ENCODE measurements at regions not wholly inside any gene's neighbourhood (a gene's known extent, or its start where the extent isn't known, plus 50 kb on each side); places are given as distances from the start of the nearest gene placed in this dataset.

DNA sequence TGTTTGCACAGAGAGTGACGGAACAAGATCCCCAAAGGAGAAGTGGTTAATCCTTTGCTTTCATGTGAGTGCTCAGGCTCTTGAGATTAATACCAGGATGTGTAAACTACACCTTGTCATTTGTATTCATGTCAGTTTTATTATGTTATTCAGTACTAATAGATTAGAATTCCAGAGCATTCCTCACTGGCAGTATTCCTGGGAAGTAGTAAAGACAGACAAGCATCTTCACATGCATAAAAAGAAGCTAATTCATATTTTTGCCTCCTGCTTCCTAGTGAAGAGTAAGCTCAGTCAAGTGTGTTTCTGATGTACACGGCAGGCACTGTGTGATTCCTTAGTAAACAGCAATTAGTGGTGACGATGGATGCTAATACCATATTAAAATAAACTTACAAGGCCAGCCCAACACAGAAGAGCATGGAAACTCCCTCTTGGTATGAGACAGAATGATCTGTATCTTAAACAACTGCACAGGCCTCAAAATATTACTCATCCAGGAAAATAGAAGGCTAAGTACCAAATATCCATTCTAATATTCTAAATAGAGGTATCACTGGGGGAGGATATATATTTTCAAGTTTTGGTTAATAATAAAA lies 336.8 kb upstream of the MCTP2 start:
- no peak overlapping the region for H3K4me3 ChIP-seq (ENCODE audit: insufficient read depth, low read depth, low read length)
- no peak for DNase-seq
- H3K36me3 ChIP-seq (replicated peaks; ENCODE audit: control insufficient read depth, insufficient read depth, low read length), result no peaks in the 10 kb centered on the region
- no peaks in the 10 kb centered on the region for H3K27me3 ChIP-seq (ENCODE audit: control insufficient read depth, insufficient read depth, low read length)

DNA sequence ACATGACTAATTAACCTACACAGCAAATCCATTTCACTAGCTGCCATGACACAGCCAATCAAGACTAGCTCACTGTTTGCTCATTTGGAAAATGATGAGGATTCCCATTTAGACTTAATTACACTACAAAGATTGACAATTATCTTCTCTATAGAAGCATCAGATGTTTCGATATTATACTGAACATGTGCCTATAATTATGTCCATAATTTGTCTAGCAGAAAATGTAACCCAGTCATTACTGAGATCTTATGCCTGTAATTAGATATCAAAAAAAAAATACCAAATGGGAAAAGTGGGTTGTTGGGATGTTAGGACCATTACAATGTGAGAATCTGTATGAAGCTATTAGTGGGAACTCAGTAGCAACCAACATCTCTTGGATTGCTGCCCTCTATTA lies 344.2 kb upstream of the MCTP2 start:
- H3K4me3 ChIP-seq (ENCODE audit: insufficient read depth, low read depth, low read length), result no peak overlapping the region
- no peaks in the 10 kb centered on the region for H3K36me3 ChIP-seq (replicated peaks; ENCODE audit: control insufficient read depth, insufficient read depth, low read length)
- H3K27me3 ChIP-seq (ENCODE audit: control insufficient read depth, insufficient read depth, low read length), result no peaks in the 10 kb centered on the region
- no peak for DNase-seq

DNA sequence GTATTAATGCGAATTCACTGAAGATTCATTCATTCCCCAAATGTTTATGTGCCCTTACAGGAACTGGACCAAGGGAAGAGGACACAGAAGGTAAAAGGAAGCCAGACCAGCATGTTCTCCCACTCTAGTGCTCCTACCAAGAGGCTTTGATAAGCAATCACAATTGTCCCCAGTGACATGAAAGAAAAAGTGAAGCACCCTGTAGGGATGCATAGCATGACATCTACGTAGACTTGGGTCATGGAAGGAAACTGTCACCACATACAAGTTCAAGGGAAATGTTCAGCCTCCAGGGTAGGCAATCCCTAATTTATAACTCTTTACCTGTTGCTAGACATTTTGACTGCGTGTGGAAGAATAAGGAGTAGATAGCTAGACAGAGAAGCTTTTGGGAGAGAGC lies 348.6 kb upstream of the MCTP2 start:
- no peaks in the 10 kb centered on the region for H3K27me3 ChIP-seq (ENCODE audit: control insufficient read depth, insufficient read depth, low read length)
- DNase-seq, result no peak
- no peaks in the 10 kb centered on the region for H3K36me3 ChIP-seq (replicated peaks; ENCODE audit: control insufficient read depth, insufficient read depth, low read length)
- no peak overlapping the region for H3K4me3 ChIP-seq (ENCODE audit: insufficient read depth, low read depth, low read length)

DNA sequence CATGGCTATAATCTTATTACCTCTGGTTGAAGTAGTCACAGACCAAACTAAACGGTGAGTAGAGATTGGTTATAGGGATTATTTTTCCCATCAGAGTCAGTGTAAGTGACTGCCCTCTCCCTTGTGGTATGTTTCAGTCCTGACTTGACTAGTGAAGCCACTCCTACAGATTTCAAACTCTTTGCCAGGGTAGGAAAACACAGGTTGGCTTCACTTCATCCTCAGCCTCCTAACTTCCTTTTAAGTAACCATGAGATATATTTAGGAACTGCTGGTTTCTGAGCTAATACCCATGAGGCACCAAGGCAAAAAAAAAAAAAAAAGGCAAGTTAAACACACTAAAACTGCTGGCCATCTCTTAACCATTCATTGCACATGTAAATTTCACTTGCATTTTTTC lies 349.2 kb upstream of the MCTP2 start:
- DNase-seq, result no peak
- no peaks in the 10 kb centered on the region for H3K27me3 ChIP-seq (ENCODE audit: control insufficient read depth, insufficient read depth, low read length)
- H3K4me3 ChIP-seq (ENCODE audit: insufficient read depth, low read depth, low read length), result no peak overlapping the region
- no peaks in the 10 kb centered on the region for H3K36me3 ChIP-seq (replicated peaks; ENCODE audit: control insufficient read depth, insufficient read depth, low read length)

GRCh38 chr15:93881310-93881709 lies 350.1 kb upstream of the MCTP2 start:
- Histone ChIP-seq H3K4me3 (ENCODE audit: insufficient read depth, low read depth, low read length) (no peak overlapping the region), H3K27me3 (ENCODE audit: control insufficient read depth, insufficient read depth, low read length) (no peaks in the 10 kb centered on the region), H3K36me3 (replicated peaks; ENCODE audit: control insufficient read depth, insufficient read depth, low read length) (no peaks in the 10 kb centered on the region)
- DNase-seq, result no peak

DNA sequence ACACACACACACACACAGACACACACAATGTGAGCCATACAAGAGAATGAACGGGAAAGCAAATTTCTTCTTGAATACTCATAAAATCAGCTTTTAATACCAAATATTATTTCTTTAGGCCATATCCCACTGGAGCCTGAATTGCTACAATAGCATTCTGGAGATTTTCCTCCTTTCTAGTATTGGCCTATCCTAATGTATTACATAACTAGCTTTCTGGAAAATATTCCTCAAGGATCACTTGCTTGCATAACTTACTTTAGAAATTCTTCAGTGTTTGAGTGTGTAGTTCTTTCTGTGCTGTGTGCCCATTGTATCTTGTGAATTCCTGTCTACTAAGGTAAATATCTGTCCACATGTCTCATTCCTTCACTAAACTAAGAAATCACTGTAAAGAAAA lies 351.0 kb upstream of the MCTP2 start:
- DNase-seq, result no peak
- H3K4me3 ChIP-seq (ENCODE audit: insufficient read depth, low read depth, low read length), result no peak overlapping the region
- no peaks in the 10 kb centered on the region for H3K36me3 ChIP-seq (replicated peaks; ENCODE audit: control insufficient read depth, insufficient read depth, low read length)
- H3K27me3 ChIP-seq (ENCODE audit: control insufficient read depth, insufficient read depth, low read length), result no peaks in the 10 kb centered on the region

DNA sequence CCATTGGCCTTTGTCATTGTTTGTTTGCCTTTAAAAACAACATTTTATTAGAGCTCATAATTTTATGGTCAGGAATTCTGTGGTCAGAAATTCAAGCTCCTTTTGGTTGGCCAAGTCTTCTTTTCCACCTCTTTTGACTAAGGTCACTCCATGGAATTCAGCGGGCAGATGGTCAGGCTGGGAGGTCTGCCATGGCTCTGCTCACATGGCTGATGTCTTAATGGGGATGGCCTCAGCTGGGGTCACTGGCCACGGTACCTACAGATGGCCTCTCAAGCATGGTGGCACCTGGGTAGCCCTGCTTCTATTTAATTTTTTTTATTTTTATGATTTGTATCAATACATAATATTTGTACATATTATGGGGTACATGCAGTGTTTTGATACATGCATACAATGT lies 360.8 kb upstream of the MCTP2 start:
- no peak overlapping the region for H3K4me3 ChIP-seq (ENCODE audit: insufficient read depth, low read depth, low read length)
- DNase-seq, result no peak
- H3K36me3 ChIP-seq (replicated peaks; ENCODE audit: control insufficient read depth, insufficient read depth, low read length), result no peaks in the 10 kb centered on the region
- no peaks in the 10 kb centered on the region for H3K27me3 ChIP-seq (ENCODE audit: control insufficient read depth, insufficient read depth, low read length)

DNA sequence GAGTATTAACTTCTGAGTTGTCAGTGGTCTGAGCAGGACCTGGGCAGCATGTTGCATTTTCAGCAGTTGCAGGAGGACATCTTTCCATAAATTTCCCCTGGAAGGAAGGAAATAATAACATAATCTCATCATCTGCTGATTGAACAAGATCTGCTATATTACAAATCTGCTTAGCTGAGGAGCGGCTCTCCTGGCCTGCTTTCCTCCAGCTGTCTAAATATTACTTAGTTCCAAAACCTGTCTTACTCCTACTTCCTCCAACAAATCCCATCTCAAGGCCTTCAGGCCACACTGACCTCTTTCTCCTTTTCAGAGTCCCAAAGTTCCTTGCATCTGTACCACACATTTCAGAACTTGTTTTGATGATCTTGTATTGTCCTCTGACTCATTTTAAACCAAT lies 364.4 kb upstream of the MCTP2 start:
- Histone ChIP-seq H3K36me3 (replicated peaks; ENCODE audit: control insufficient read depth, insufficient read depth, low read length) (no peaks in the 10 kb centered on the region), H3K27me3 (ENCODE audit: control insufficient read depth, insufficient read depth, low read length) (no peaks in the 10 kb centered on the region), H3K4me3 (ENCODE audit: insufficient read depth, low read depth, low read length) (no peak overlapping the region)
- no peak for DNase-seq

DNA sequence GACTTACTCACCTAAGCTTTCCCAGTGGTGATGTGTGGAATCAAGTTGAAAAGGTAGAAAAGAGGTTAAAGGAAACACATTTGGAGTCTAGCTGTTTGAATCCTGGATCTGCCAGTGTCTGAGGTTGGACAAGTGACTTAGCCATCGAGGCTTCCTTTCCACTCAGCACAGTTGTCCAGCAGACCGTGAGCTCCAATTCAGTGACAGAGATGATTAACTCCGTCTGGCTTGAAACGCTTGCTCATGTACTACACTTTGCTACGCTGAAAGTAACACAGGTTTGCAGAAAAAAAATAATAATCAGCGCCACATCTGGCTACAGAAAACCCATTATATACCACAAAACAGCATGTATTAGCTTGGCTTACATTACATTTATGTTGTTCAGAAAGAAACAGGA lies 364.9 kb upstream of the MCTP2 start:
- Histone ChIP-seq H3K36me3 (replicated peaks; ENCODE audit: control insufficient read depth, insufficient read depth, low read length) (no peaks in the 10 kb centered on the region), H3K27me3 (ENCODE audit: control insufficient read depth, insufficient read depth, low read length) (no peaks in the 10 kb centered on the region), H3K4me3 (ENCODE audit: insufficient read depth, low read depth, low read length) (no peak overlapping the region)
- no peak for DNase-seq

DNA sequence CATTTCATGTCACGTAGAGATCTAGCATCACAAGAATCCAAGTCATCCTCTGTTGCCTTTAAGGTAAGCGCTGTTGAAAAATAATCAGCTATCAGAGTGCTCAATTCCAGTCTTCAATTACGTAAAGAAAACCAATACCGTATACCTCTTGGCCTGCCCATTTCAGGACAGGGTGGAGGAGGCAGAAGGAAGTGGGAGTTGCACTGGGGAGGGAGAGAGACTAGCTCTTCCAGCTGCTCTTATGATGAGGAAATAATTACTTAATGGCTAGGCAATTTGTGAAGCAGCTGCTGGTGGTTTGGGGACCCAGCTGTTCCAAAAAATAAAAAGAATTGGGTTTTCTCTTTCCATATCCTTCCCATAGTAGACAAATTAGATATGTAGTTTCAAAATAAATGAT lies 365.8 kb upstream of the MCTP2 start:
- Histone ChIP-seq H3K4me3 (ENCODE audit: insufficient read depth, low read depth, low read length) (no peak overlapping the region), H3K27me3 (ENCODE audit: control insufficient read depth, insufficient read depth, low read length) (no peaks in the 10 kb centered on the region), H3K36me3 (replicated peaks; ENCODE audit: control insufficient read depth, insufficient read depth, low read length) (no peaks in the 10 kb centered on the region)
- DNase-seq, result no peak

GRCh38 chr15:93862791-93863190 lies 368.6 kb upstream of the MCTP2 start:
- no peak for DNase-seq
- Histone ChIP-seq H3K4me3 (ENCODE audit: insufficient read depth, low read depth, low read length) (no peak overlapping the region), H3K36me3 (replicated peaks; ENCODE audit: control insufficient read depth, insufficient read depth, low read length) (no peaks in the 10 kb centered on the region), H3K27me3 (ENCODE audit: control insufficient read depth, insufficient read depth, low read length) (no peaks in the 10 kb centered on the region)

DNA sequence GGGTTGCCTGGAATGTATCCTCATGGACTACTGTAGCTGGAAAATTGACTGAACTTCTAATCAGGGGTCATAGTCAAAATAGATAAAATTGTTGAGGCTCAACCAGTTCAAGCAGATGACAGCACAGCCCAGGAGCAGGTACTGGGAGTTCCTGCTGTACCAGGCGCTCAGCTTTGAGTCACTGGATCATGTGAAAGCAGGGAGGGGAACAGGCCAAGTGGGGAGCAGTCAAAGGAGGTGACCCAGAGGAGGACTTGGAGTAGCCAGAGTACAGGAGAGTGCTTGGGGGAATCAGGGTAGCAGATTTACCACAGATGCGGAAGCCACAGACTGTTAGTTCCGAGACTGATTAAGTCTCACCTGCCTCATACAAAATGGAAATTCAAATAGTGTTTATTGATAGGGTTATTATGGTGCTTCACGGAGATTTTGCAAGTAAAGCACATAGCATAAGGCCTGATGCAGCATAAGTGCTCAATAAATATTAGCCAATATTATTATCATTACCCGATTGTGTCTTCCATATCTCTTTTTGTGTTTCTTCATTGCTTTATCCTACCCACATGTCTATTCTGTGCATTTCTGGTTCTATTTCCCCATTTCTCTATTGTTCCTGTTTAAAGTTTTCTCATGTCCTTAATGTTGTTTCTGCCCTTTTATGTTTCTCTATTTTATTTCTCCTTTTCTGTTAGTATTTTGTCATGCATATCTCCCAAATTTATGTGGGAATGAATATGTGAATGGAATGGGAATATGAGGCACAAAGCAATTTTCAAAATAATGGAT lies 369.2 kb upstream of the MCTP2 start:
- Histone ChIP-seq H3K36me3 (replicated peaks; ENCODE audit: control insufficient read depth, insufficient read depth, low read length) (no peaks in the 10 kb centered on the region), H3K27me3 (ENCODE audit: control insufficient read depth, insufficient read depth, low read length) (no peaks in the 10 kb centered on the region), H3K4me3 (ENCODE audit: insufficient read depth, low read depth, low read length) (no peak overlapping the region)
- no peak for DNase-seq

DNA sequence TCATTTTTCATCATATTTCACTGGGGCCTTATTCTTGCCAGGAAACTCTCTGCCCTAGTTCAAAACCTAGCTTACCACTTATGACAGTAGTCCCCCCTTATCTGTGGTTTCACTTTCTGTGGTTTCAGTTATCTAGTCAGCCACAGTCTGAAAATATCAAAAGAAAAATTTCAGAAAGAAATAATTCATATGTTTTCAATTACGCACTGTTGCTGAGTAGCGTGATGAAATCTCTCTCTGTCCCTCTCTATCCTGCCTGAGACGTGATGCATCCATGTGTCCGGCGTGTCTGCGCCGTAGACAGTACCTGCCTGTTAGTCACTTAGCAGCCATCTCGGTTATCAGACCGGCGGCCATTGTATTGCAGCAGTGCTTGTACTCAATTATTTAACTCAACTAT lies 369.9 kb upstream of the MCTP2 start:
- H3K36me3 ChIP-seq (replicated peaks; ENCODE audit: control insufficient read depth, insufficient read depth, low read length), result no peaks in the 10 kb centered on the region
- no peaks in the 10 kb centered on the region for H3K27me3 ChIP-seq (ENCODE audit: control insufficient read depth, insufficient read depth, low read length)
- no peak overlapping the region for H3K4me3 ChIP-seq (ENCODE audit: insufficient read depth, low read depth, low read length)
- no peak for DNase-seq

DNA sequence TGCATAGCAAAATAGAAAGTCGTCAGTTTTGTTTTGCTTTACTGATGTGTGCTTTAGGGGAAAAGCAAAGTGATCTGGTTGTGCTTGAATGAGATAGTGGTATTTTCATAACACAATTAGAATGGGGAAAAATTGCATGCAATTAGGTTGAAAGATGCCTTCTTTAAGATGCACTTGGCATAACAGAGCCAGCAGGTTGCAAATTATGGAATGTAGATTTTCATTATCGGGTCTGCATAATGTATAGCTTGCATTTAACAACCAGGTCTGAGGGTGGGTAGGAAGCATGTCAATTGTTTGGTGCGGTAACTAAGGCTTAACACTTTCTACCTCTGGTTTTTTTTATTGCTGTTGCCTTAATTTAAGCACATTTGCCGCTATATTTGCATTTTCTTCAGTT lies 370.7 kb upstream of the MCTP2 start:
- Histone ChIP-seq H3K4me3 (ENCODE audit: insufficient read depth, low read depth, low read length) (no peak overlapping the region), H3K36me3 (replicated peaks; ENCODE audit: control insufficient read depth, insufficient read depth, low read length) (no peaks in the 10 kb centered on the region)
- DNase-seq, result no peak

DNA sequence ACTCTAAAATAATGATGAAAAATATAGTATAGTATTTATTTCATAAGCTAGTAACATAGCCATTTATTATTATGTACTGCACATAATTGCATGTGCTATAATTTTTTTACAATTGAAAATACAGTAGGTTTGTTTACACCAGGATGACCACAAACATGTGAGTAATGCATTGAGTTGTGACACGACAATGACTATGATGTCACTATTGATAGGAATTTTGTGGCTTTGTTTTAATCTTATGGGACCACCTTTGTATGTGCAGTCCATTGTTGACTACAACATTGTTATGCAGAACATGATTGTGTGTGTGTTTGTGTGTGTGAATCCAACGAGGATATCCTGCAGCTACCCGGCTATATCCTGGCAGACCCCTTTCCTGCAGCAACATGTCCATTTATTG lies 372.2 kb upstream of the MCTP2 start:
- DNase-seq, result no peak

More for the DNA sequence above, 370.7 kb upstream of the MCTP2 start:
- no peaks in the 10 kb centered on the region for H3K27me3 ChIP-seq (ENCODE audit: control insufficient read depth, insufficient read depth, low read length)

More for the DNA sequence above, 372.2 kb upstream of the MCTP2 start:
- Histone ChIP-seq H3K27me3 (ENCODE audit: control insufficient read depth, insufficient read depth, low read length) (no peaks in the 10 kb centered on the region), H3K36me3 (replicated peaks; ENCODE audit: control insufficient read depth, insufficient read depth, low read length) (no peaks in the 10 kb centered on the region), H3K4me3 (ENCODE audit: insufficient read depth, low read depth, low read length) (no peak overlapping the region)

All from H7 (cell line).